DMS79 treated with DMSO at 0.1 percent for 48 hours (cell line): ENCODE measurements at regions not wholly inside any gene's neighbourhood (a gene's known extent, or its start where the extent isn't known, plus 50 kb on each side); places are given as distances from the start of the nearest gene placed in this dataset.

Experiments
- DNase-seq: peaks from one replicate; lab custom pipeline; 2025; lab: John Stamatoyannopoulos, UW

GRCh38 chr15:29611057-29611456, 211.2 kb downstream of the TJP1 start:
- no peak for DNase-seq

- no peak for DNase-seq
These were observed 220.5 kb downstream of the TJP1 start for GRCh38 chr15:29601811-29602210.

GRCh38 chr15:29600262-29600661, 222.0 kb downstream of the TJP1 start:
- no peak for DNase-seq

GRCh38 chr15:29596266-29596665, 226.0 kb downstream of the TJP1 start:
- no peak for DNase-seq

- no peak for DNase-seq
These were observed 228.6 kb downstream of the TJP1 start for GRCh38 chr15:29593629-29594028.

GRCh38 chr15:29593111-29593510, 229.2 kb downstream of the TJP1 start:
- DNase-seq: no peak

GRCh38 chr15:29590701-29591100, 231.6 kb downstream of the TJP1 start:
- no peak for DNase-seq

GRCh38 chr15:29589975-29590374, 232.3 kb downstream of the TJP1 start:
- no peak for DNase-seq

- DNase-seq: no peak
These were observed 232.9 kb downstream of the TJP1 start for GRCh38 chr15:29589416-29589815.

- no peak for DNase-seq
These were observed 248.9 kb downstream of the TJP1 start for GRCh38 chr15:29573197-29573838.

- DNase-seq: peak; percentile 31
These were observed 250.4 kb downstream of the TJP1 start for GRCh38 chr15:29571792-29572431.

GRCh38 chr15:29570948-29571791, 251.1 kb downstream of the TJP1 start:
- DNase-seq: peak; percentile 5

GRCh38 chr15:29570121-29570947, 251.9 kb downstream of the TJP1 start:
- DNase-seq: no peak

- peak; percentile 17 for DNase-seq
These were observed 252.7 kb downstream of the TJP1 start for GRCh38 chr15:29569533-29570092.

GRCh38 chr15:29568840-29569532, 253.3 kb downstream of the TJP1 start:
- DNase-seq: peak; percentile 33

GRCh38 chr15:29567336-29567735, 254.9 kb downstream of the TJP1 start:
- no peak for DNase-seq

- DNase-seq: no peak
These were observed 255.4 kb downstream of the TJP1 start for GRCh38 chr15:29566914-29567313.

- DNase-seq: no peak
These were observed 259.2 kb downstream of the TJP1 start for GRCh38 chr15:29563112-29563511.

- no peak for DNase-seq
These were observed 261.4 kb downstream of the TJP1 start for GRCh38 chr15:29560896-29561295.

- no peak for DNase-seq
These were observed 264.0 kb downstream of the TJP1 start for GRCh38 chr15:29558261-29558660.

GRCh38 chr15:29557171-29557570, 265.1 kb downstream of the TJP1 start:
- no peak for DNase-seq
